ENCODE measurements at regions not wholly inside any gene's neighbourhood (a gene's known extent, or its start where the extent isn't known, plus 50 kb on each side); places are given as distances from the start of the nearest gene placed in this dataset.

- no peaks in the 10 kb centered on the region for H3K79me2 ChIP-seq (ENCODE audit: insufficient read depth, low read length)
- H3K4me2 ChIP-seq (ENCODE audit: low read depth, low read length), result no peak overlapping the region
- no peaks in the 10 kb centered on the region for H3K4me1 ChIP-seq (ENCODE audit: insufficient read depth, low read length)
- DNase-seq (ENCODE audit: low spot score) (no peak), ATAC-seq (no peak), FAIRE-seq (no peak)
- no peaks in the 10 kb centered on the region for H4K20me1 ChIP-seq (ENCODE audit: insufficient read depth, low read length)
- no peaks in the 10 kb centered on the region for H3K9me3 ChIP-seq (ENCODE audit: low read length)
- ChIA-PET POLR2A (no interaction called here), CTCF (ENCODE audit: low intra/inter-chr PET ratio, low total read pairs) (no interaction called here)
- intact Hi-C loops (cut with micrococcal nuclease; ENCODE audit: unreplicated experiment) (loop anchor here (2.0 kb wide), 1 partner anchor 77 kb away; no protein-coding TSS in a partner anchor), in situ Hi-C loops (cut with HindIII; ENCODE audit: extremely low pct_ligation_motif_present, low pct_unique_long_range_greater_than_20kb) (loop anchor here (25.0 kb wide), 1 partner anchor 918 kb away; no protein-coding TSS in a partner anchor)
- H3K4me3 ChIP-seq (replicated peaks in 1 of 3; ENCODE audit: insufficient read depth in 1 of 3, low read depth in 2 of 3, low read length in 3 of 3), result no peak overlapping the region
- H3K9ac ChIP-seq (ENCODE audit: insufficient read depth, low read depth, low read length), result no peak overlapping the region
- no TSS peak for BruUV-seq (replicated peaks)
- 65% methylated on average over 4 of the region's 4 CpGs for WGBS (ENCODE audit: low lambda C conversion rate)
- H3K27ac ChIP-seq (ENCODE audit: extremely low read length, insufficient read depth, low read length), result no peak overlapping the region
- no peak overlapping the region for H2AFZ ChIP-seq (ENCODE audit: low read length)
- peaks cover 2 to 18% of the 10 kb centered on the region in 2 experiments; a peak in 2 of 5 replicates for H3K27me3 ChIP-seq (ENCODE audit: control insufficient read depth in 1 of 2, insufficient read depth in 2 of 2, low read length in 2 of 2)
- no peak for TF ChIP-seq CTCF (CRISPR knock-in tag; IDR thresholded peaks at IDR 0.05)
- TF ChIP-seq TIGD3 (CRISPR knock-in tag; IDR thresholded peaks at IDR 0.05; ENCODE audit: borderline replicate concordance), result no peak
- no peak for TF ChIP-seq ZEB1 (IDR thresholded peaks at IDR 0.05; ENCODE audit: insufficient replicate concordance, low read depth)
- TF ChIP-seq SOX13 (IDR thresholded peaks at IDR 0.05), result no peak
- TF ChIP-seq SOX13 (CRISPR knock-in tag; conservative IDR thresholded peaks at IDR 0.05 in 1 of 2, IDR thresholded peaks at IDR 0.05 in 1 of 2), result no peak
- H3K36me3 ChIP-seq (replicated peaks in 1 of 2; ENCODE audit: control insufficient read depth in 1 of 2, insufficient read depth in 2 of 2, low read length in 2 of 2), result no peaks in the 10 kb centered on the region
Measured at GRCh38 chr10:123555616-123556015, 110.5 kb upstream of the GPR26 start.

- BruUV-seq (replicated peaks), result no TSS peak
- WGBS (ENCODE audit: low lambda C conversion rate), result 36% methylated on average over 7 of the region's 7 CpGs
- in situ Hi-C loops (cut with HindIII; ENCODE audit: extremely low pct_ligation_motif_present, low pct_unique_long_range_greater_than_20kb) (loop anchor here (25.0 kb wide), 1 partner anchor 919 kb away; no protein-coding TSS in a partner anchor), intact Hi-C loops (cut with micrococcal nuclease; ENCODE audit: unreplicated experiment) (no loop called here)
- no peak overlapping the region for H3K4me2 ChIP-seq (ENCODE audit: low read depth, low read length)
- no peak overlapping the region for H2AFZ ChIP-seq (ENCODE audit: low read length)
- no peaks in the 10 kb centered on the region for H3K9me3 ChIP-seq (ENCODE audit: low read length)
- FAIRE-seq (no peak), DNase-seq (ENCODE audit: low spot score) (no peak), ATAC-seq (no peak)
- no peak overlapping the region for H3K27ac ChIP-seq (ENCODE audit: extremely low read length, insufficient read depth, low read length)
- CTCF ChIA-PET (ENCODE audit: low intra/inter-chr PET ratio, low total read pairs), result no interaction called here
- POLR2A ChIA-PET, result no interaction called here
- no peaks in the 10 kb centered on the region for H3K36me3 ChIP-seq (replicated peaks in 1 of 2; ENCODE audit: control insufficient read depth in 1 of 2, insufficient read depth in 2 of 2, low read length in 2 of 2)
- no peak overlapping the region for H3K4me3 ChIP-seq (replicated peaks in 1 of 3; ENCODE audit: insufficient read depth in 1 of 3, low read depth in 2 of 3, low read length in 3 of 3)
- no peak overlapping the region for H3K9ac ChIP-seq (ENCODE audit: insufficient read depth, low read depth, low read length)
- H4K20me1 ChIP-seq (ENCODE audit: insufficient read depth, low read length), result no peaks in the 10 kb centered on the region
- no peaks in the 10 kb centered on the region for H3K79me2 ChIP-seq (ENCODE audit: insufficient read depth, low read length)
- H3K27me3 ChIP-seq (ENCODE audit: control insufficient read depth in 1 of 2, insufficient read depth in 2 of 2, low read length in 2 of 2), result peaks cover 2 to 18% of the 10 kb centered on the region in 2 experiments; a peak in 2 of 5 replicates
- no peaks in the 10 kb centered on the region for H3K4me1 ChIP-seq (ENCODE audit: insufficient read depth, low read length)
- no peak for TF ChIP-seq TAF15 (IDR thresholded peaks at IDR 0.05; ENCODE audit: low read depth, low read length, poor library complexity, severe bottlenecking)
- no peak for TF ChIP-seq NFAT5 (CRISPR knock-in tag; IDR thresholded peaks at IDR 0.05)
- no peak for TF ChIP-seq YEATS4 (CRISPR knock-in tag; IDR thresholded peaks at IDR 0.05; ENCODE audit: borderline replicate concordance)
- TF ChIP-seq TBX3 (IDR thresholded peaks at IDR 0.05; ENCODE audit: borderline replicate concordance), result no peak
- TF ChIP-seq TCF7 (IDR thresholded peaks at IDR 0.05; ENCODE audit: low read depth), result no peak
Measured at GRCh38 chr10:123556049-123556448, 110.1 kb upstream of the GPR26 start.

Measured in HepG2 (cell line).